ENCODE measurements at regions not wholly inside any gene's neighbourhood (a gene's known extent, or its start where the extent isn't known, plus 50 kb on each side); places are given as distances from the start of the nearest gene placed in this dataset.
"Not testable (repeated sequence)": the region's sequence is repeated elsewhere in the genome, so short reads cannot be mapped to it uniquely, and the experiment has no call there.

DNA sequence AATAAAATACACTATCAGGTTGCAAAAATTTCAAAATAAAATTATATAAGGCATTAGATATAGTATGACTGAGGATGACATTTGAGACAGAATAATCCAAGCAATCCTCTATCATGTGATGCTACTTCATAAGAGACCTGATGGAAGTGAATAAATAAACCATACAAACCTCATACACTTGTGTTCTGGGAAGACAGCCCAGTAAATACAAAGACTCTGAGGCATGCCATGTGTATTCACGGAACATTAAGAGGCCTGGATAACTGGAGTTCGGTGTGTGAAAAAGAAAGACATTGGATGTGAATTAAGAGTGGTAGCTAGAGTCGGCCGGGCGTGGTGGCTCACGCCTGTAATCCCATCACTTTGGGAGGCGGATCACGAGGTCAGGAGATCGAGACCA, 364.2 kb downstream of the ADAM29 start:
- no peak for DNase-seq

DNA sequence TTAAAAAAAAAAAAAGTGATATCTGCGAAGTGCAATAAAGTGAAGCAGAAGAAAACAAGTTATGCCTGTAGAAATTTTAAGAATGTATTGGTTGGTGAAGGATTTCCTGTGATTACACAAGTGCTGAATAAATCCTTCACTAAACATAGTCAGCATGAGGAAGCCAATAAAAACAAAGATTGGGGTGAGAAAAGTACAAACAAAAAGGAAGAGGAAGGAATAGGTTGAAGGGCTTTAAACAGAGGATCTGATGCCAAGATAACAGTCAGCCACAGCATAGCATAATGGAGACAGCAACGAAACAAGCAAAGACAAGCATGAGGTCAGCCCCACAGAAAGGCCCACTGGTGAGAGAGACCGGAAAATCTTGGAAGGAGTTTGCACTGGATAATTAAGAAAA, 372.2 kb downstream of the ADAM29 start:
- DNase-seq = no peak

DNA sequence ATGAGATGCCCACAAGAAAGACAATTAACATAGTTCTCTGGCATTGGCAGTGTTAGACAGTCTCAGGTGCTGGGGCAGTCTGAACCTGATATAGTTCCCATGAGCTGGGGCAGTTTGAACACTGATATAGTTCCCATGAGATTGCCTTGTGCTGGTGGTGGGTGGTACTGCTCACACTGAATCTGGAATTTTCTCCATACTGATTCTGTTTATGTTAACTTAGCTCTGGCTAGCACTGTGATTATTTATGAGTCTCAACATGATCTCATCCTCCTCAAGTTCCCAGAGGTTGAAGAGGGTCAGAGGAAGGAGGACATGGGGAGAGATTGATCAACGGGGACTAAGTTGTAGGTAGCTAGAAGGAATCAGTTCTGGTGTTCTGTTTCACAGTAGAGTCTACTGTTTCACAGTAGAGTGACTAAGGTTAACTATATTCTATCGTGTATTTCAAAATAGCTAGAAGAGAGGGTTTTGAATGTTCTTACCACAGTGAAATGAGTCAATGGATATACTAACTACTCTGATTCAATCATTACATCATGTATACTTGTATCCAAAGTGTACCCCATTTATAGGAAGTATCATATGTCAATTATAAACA, 379.9 kb downstream of the ADAM29 start:
- DNase-seq = no peak

DNA sequence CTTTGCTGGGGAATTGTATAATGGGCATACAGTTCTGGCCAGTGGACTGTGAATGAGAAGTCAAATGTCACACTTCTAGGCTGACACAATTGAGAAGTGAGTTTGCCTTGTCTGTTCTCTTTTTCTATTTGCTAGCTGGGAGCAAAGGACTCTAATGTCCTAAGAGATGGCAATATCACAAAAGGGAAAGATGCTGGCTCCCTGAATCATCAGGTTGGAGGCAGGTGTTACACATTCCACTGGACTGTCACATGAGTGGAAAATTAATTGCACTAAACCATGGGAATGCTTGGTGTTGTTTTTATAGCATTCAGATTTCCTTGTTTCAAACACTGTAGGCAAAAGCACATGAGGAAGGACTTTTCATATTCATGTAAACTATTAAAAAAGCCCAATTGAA, 388.3 kb downstream of the ADAM29 start:
- DNase-seq = no peak

DNA sequence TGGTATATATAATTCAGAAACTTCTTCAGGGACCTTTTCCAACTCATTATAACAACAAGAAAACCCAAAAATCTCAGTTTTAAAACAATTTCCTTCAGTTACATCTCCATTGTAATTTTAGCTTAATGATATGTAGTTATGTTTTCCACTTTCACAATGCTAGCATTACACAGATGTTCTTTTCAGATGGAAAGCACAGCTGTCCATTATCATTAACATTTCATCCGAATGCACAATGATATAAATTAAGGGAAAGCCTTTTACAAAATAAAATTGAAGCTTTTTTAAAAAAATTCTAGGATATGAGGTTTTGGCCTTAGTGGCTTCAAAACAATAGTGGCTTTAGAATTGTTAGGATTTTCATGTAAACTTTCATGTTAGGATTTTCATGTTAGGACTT, 389.2 kb downstream of the ADAM29 start:
- no peak for DNase-seq

DNA sequence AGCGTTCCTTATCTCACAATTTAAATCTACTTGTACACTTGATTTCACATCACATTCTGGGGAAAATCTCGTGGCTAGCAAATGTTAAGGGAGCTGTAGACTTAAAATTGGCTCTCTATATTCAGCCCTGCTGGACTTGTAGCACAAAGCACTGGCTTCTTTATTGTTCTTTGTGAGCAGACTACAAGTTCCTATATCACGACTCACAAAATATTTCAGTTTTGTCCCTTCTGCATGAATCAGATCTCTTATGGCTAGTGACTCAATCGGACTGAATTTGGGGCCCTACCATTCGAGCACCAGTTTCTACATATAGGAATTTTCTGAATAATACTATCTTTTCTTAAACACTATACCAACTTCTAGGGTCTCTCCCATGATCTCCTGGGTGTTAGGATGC, 390.1 kb downstream of the ADAM29 start:
- DNase-seq = no peak

DNA sequence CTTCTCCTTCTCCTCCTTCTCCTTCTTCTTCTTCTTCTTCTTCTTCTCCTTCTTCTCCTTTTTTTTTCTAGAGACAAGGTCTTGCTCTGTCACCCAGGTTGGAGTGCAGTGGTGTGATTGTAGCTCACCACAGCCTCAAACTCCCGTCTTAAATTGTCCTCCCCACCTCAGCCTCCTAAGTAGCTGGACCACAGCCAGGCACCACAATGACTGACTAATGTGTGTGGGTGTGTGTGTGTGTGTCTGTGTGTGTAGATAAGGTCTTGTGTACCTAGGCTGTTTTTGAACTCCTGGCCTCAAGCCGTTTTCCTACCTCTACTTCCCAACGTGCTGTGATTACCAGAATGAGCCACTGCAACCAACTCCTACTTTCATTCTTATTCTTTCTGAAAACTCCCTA, 390.9 kb downstream of the ADAM29 start:
- DNase-seq = no peak

DNA sequence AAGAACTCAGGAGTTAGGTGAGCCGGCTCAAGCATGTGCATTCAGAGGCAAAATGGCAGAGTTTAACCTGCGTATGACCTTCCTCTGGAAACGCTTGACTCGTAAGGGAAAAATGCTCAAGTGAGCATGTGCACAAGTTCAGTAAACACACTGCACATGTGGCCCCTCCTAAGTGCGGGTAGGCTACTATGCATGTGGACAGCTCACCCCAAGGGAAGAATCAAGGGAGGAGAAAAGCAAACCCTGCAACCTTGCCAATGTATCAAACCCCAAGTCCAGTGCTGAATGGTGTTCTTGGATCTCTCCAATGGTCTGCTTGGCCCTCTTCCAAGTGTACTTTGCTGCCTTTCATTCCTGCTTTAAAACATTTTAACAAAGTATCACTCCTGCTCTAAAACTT, 407.1 kb downstream of the ADAM29 start:
- no peak for DNase-seq

DNA sequence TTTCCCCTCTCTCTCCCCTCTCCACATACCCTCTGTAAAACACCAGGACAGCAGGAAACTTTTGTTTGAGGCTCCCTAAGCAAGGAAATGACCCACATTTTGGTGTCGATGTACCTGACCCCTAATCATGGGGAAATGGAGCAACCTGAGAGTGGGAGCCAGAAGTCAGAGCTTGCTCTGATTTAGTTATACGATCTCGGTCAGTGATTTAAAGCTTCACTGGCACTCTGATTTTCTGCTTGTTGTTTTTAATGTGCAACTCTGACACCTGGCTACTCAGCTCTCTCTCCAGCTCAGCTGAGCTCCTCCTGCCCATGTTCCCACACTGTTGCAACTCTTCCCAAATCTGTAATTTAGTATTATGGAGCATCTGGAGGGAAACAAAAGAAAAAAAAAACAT, 408.6 kb downstream of the ADAM29 start:
- no peak for DNase-seq

DNA sequence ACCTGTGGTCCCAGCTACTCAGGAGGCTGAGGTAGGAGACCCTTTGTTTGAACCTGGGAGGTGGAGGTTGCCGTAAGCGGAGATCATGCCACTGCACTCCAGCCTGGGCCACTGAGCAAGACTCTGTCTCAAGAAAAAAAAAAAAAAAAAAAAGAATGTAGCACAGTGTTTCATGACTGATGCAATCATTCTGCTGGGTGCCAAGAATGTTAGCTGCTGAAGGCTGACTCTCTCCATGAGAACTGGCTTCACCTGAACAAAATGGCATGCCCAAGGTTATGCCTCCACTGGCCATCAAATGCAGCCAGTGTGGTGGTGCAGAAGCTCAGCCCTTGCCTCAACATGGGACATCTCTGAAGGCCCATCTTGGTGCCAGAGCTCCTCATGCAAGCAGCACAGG, 412.1 kb downstream of the ADAM29 start:
- no peak for DNase-seq

DNA sequence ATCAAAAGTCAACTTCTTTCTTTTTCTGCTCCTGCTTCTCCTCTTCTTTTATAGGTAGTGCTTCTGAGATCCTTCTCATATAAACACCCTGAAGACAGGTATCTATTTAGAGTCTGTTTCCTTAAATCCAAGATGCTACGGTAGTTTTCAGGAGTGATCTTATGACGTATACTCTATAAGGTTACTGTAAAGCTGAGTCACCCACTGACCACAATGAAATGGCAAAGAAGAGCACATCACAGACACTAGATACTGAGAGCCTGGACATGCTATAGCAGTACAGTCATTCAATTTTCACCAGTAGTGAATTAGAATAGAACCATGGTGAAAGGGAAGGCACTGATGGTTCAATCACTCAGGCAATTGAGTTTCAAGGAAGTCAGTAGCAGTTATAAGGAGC, 412.5 kb downstream of the ADAM29 start:
- DNase-seq = no peak

DNA sequence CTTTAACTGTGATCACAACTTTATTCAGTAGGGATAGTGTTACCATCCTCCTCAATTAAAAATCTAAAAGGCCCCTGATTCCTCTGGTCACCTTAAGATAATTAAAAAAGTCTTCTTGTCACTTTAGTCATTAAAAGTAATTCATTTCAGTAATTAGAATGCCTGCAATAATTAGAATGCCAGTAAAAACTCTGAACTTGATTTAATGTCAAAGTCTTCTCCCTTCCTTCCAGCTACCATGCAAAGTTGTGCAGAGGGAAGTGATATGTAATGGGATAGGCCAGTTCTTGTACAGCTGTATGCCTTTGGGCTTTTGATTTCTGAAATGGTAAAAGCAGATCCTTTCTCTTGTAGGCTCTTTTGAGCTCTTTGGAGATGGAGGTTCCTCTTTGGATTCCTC, 417.2 kb downstream of the ADAM29 start:
- no peak for DNase-seq

DNA sequence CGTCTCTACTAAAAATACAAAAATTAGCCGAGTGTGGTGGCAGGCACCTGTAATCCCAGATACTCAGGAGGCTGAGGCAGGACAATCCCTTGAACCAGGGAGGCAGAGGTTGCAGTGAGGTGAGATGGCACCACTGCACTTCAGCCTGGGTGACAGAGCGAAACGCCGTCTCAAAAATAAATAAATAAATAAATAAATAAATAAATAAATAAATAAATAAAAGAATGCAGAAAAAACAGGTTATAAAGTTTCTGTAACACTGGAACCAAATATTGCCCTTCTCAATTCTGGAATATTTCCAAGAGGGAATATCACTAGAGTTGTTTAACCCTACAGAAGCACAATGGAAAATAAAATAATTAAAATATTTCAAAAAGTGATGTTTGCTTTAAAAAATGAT, 418.4 kb downstream of the ADAM29 start:
- not testable (repeated sequence) for DNase-seq

DNA sequence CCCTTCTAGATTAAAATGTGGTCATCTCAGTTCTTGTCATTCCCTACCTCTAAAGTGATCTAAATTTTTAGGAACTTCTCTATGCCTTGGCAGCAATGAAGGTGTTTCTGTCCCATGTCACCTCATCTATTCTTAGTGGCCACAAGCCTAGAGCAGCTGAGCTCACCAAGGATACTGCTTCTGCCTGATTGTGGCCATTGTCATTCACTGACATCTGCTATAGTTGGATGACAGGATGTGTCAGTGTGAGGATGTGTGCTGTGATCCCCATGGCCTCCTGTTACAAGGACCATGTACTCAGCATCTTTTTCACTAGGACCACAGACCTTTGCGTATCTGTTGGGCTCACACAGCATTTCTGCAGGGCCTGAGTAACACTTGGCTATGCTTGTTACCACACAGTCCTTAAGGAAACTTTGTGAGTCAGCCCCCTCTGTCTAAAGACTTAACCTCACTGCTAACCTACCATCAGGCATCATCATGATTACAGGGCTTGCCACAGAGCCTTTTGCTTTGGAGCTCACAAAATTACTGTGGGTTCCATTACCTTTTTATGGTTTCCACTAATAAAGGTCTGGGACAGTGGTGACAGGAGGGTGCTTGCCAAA, 421.0 kb downstream of the ADAM29 start:
- no peak for DNase-seq

DNA sequence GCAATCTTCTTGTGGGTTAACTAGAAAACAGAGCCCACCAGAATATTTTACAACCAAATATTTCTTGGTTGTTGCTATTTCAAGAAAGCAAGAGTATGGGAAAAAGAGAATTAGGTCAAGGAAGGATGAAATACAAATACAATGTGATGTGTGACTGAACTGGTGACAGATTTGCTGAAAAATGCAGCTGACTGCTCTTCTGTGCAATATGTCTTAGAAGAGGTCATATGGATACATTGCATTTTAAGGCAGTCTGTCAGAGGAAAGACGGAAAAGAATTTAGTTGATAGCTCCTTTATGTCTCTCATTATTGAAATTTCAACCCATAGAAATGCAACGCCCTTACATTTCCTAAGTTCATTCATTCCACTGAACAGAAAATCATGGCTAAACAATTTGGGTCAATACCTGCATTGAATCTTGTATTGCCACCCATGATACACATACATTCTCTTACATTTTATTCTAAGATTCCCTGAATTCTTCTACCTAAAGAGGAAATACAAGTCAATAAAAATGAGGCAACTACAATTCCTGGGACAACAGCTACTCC, 423.1 kb downstream of the ADAM29 start:
- DNase-seq = no peak

DNA sequence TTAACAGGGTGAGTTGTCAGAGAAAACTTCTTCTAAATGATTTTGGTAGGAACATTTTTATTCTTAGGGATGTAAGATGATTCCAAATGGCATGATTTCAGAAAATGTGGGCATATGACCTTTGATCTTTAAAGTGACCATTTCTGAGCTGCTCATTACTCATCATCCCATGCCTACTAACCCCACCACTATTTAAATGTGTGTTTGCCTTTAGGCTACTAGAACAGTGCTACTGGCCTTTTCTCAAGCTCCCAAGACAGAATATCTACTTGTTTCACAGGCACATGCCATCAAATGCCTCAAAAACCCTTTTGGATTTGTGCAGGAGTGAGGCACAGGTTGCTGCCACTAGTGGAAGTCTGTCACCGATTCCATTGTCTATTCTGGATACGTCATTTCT, 428.2 kb downstream of the ADAM29 start:
- DNase-seq = no peak

DNA sequence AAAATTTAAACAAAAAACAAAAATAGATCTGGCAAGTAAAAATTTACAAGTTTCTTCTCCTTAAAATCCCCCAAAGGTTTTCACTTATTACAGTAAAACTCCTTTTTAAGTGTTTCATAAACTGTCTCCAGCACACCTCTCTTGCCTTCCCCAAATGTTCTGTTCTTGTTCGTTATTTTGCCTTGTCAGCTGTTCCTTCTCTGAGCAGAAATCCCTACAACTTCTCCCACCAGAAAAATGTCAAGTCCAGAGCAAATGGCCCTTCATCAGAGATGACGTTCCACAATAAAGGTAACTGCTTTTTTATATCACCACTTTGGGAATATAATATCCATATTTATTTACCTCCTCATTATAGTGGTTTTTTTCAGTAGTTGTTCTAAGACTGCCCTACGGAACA, 432.1 kb downstream of the ADAM29 start:
- DNase-seq = no peak

DNA sequence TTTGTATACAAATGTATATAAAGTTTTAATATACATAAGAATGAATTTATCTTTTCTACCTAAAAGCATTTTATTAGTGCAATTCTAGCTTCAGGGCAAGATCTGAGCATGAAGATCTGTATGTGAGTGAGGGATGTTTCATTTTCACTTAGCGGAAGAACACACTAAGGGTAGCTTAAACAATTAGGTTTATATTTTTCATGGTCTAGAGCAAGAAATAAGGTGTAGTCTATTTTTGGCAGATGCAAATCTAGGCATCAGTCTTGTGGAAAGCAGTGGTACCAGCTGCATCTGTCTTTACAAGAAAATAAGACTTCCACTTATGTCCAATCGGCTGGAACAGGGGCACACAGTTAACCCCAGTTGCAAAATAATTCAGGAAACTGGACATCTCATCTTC, 433.3 kb downstream of the ADAM29 start:
- DNase-seq = no peak

DNA sequence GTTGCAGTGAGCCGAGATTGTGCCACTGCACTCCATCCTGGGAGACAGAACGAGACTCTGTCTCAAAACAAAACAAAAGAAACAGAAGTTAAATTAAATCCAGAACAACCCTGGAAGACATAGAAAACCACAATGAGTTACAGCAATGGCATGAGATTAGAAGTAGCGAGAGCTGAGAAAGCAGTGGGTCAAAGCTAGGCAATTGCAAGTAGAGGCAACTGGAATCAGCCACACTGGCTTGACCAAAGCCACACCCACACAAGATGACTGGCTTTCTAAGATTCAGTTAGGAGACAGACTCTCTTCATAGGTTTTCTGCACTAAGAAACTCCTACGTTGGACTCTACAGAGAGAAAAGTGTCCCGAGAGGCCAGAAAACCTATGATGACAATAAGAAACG, 443.0 kb downstream of the GPM6A start:
- no peak for DNase-seq

DNA sequence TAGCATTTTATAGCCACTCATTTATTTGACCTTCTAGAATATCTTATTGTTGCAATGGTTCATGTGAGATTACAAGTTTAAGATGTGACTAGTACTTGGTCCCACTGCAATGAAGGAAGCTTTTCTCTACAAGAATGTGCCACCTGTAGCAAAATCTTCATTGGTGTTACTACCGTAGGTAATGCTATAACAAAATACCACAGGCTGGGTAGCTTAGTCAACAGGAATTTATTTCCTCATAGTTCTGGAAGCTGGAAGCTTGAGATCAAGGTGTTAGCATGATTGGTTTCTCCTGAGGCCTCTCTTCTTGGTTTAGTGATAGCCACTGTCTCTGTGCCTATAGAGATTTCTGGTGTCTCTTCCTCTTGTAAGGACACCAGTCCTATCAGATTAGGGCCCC, 441.0 kb downstream of the GPM6A start:
- DNase-seq = no peak

DNA sequence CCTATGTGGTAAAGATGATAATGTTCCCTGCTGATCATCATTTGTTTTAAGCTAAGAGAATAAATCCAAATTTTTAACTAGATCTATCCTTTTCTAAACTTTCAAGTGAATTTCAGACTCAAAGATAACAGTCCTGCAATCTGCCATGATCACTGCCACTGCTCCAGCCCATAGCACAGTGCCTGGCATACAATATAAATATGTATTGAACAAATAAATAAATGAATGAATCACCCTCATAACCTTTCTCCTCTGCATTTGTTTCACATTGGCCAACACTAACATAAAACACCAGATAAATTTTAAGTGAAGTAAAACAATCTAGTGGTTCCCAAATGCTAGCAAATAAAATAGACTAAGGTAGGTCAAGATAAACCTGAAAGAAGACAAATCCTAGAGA, 439.0 kb downstream of the GPM6A start:
- no peak for DNase-seq

DNA sequence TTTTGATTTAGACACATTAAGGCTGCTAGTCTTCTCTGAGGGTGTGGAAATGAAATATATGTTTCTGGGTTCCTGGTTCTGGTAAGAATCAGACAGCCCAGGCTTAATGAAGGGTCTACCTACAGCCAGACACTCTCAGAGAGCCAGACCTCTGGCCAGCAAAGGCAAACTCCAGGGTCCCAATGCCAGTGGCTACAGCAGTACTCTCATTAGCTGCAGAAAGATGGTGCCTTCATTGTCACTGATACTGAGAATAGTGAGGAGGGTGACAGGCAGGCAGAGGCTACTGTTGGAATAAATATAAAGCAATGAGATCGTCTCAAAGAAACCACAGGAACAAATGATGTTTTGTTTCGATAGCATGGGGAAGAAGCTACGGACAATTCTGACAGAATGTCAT, 437.6 kb downstream of the GPM6A start:
- no peak for DNase-seq

DNA sequence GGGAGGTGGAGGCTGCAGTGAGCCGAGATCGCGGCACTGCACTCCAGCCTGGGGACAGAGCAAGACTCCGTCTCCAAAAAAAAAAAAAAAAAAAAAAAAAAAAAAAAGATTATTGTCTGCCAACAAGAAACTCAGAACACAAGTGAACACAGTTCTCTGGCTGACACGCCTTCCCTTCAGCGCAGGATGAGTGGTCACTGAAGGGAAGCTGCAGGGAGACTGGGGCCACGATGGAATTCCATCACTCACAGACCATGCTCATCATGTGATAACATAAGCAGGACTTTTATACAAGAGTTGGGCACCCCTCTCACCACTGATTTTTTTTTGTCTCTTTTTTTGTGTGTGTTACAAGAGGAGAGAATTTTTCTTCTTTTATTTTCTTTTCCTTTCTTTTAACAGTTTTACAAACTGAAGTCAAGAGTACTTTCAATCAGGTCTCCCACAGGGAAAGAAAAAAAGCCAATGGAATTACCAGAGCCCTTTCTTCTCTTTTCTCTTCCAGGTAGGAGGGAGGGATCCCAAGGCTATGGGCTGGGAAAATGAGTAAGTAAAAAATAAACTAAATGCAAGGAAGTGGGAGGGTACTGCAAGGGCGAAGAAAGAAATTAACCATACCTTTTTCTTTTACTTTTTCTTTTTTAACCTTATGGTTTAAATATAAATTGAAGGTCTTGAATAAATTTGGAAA, 435.6 kb downstream of the GPM6A start:
- no peak for DNase-seq

DNA sequence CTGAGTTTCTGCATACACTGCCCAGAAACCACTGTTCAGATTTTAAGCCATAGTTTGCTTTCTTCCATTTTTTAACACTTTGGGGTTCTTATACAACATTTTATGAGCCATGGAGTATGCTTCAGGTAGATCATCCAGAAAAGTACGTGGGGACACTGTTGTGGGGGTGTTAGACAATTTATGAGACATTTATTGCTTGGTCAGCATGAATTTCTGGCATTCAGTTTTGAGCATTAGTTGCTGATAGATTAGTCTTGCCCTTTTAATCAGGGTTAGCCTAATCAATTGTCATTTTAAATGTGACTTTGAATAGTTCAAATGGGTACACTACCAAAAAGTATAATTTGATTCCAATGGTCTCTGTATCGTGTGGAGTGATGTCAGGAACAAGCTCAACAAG, 434.9 kb downstream of the GPM6A start:
- DNase-seq = no peak

DNA sequence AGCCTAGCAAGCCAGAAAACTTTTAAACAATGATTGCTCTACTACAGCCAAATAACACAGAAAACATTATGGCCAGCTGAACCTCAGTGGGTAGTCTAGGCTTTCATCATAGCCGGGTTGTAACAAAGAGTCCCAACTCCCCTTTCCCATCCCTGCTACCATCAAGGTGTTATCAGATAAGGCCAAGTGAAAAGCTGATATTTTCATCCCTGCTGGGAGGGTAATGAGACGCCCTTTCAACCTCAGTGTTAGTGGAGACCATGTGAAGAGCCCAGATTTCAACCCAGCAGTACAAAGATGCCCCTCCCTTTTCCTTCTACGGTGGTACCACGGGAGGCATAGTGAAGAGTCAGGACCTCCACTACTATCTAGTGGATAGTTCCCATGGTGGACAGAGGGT, 433.7 kb downstream of the GPM6A start:
- DNase-seq = no peak

All from hematopoietic multipotent progenitor cell treated with erythropoietin and hydrocortisone succinate and interleukin-3 and kit ligand, for 8 days (in vitro differentiated cells).